Lower lobe of right lung (tissue), 2 donors: ENCODE measurements at regions not wholly inside any gene's neighbourhood (a gene's known extent, or its start where the extent isn't known, plus 50 kb on each side); places are given as distances from the start of the nearest gene placed in this dataset.

Experiments
- ATAC-seq, 2 donors: fragments of 200-7000 bp; cut with Tn5 transposase; one replicate each; pipeline ENCODE4 v1.9.1; 2020 to 2022; ENCODE audit warnings: mild to moderate bottlenecking in 2 of 2, moderate library complexity in 2 of 2
- DNase-seq: peaks from one replicate; pipeline ENCODE4 v3.0.0-alpha.2; 2020
- H3K27ac ChIP-seq: fragments of 200-600 bp; one replicate; pipeline ENCODE4 v1.8.0; 2022
- H3K27me3 ChIP-seq: fragments of 200-600 bp; one replicate; pipeline ENCODE4 v1.8.0; 2022; ENCODE audit warnings: low read depth
- H3K36me3 ChIP-seq: fragments of 200-600 bp; one replicate; pipeline ENCODE4 v1.8.0; 2022; ENCODE audit warnings: mild to moderate bottlenecking
- H3K4me1 ChIP-seq: fragments of 200-600 bp; one replicate; pipeline ENCODE4 v1.8.0; 2022
- H3K4me3 ChIP-seq: fragments of 200-600 bp; one replicate; pipeline ENCODE4 v1.8.0; 2022; ENCODE audit warnings: mild to moderate bottlenecking
- H3K9me3 ChIP-seq: fragments of 200-600 bp; one replicate; pipeline ENCODE4 v1.8.0; 2022
- CTCF ChIP-seq: fragments of 200-600 bp; IDR thresholded peaks from one replicate; pipeline ENCODE4 v1.8.0; 2022; ENCODE audit warnings: antibody characterized with exemption, mild to moderate bottlenecking
- intact Hi-C: fragments of 100-400 bp; cut with DNase I; formaldehyde crosslinking; loops from one replicate; pipeline ENCODE4 v1.11.0; 2022
- donor health status: DM: no; HTN: yes; CAD: no; lungs with severe emphysema.

- ATAC-seq (peak; percentile 11 to 14), DNase-seq (no peak)
- H3K4me1 ChIP-seq = peaks cover 9% of the 10 kb centered on the region
- H3K4me3 ChIP-seq = no peak overlapping the region
- no peaks in the 10 kb centered on the region for H3K27me3 ChIP-seq
- H3K36me3 ChIP-seq = no peaks in the 10 kb centered on the region
- H3K9me3 ChIP-seq = no peaks in the 10 kb centered on the region
- intact Hi-C loops = no loop called here
- TF ChIP-seq CTCF = no peak
- H3K27ac ChIP-seq = no peak overlapping the region
Measured at GRCh38 chr1:55309053-55309452, 93.9 kb upstream of the USP24 start.

- DNase-seq = no peak
- no peaks in the 10 kb centered on the region for H3K36me3 ChIP-seq
- intact Hi-C loops = no loop called here
- H3K27ac ChIP-seq = no peak overlapping the region
- no peaks in the 10 kb centered on the region for H3K27me3 ChIP-seq
- H3K9me3 ChIP-seq = no peaks in the 10 kb centered on the region
- no peak for TF ChIP-seq CTCF
- no peak for ATAC-seq
- peaks cover 3% of the 10 kb centered on the region for H3K4me1 ChIP-seq
- no peak overlapping the region for H3K4me3 ChIP-seq
Measured at GRCh38 chr1:55305735-55306134, 90.6 kb upstream of the USP24 start.

GRCh38 chr1:55304229-55304740 lies 89.1 kb upstream of the USP24 start:
- no peak for TF ChIP-seq CTCF
- Histone ChIP-seq H3K27ac (no peak overlapping the region), H3K36me3 (no peaks in the 10 kb centered on the region), H3K9me3 (no peaks in the 10 kb centered on the region), H3K4me1 (no peaks in the 10 kb centered on the region), H3K27me3 (no peaks in the 10 kb centered on the region), H3K4me3 (no peak overlapping the region)
- intact Hi-C loops = no loop called here
- DNase-seq (no peak), ATAC-seq (no peak)

GRCh38 chr1:55302972-55303371 lies 87.8 kb upstream of the USP24 start:
- no peaks in the 10 kb centered on the region for H3K36me3 ChIP-seq
- no peak for TF ChIP-seq CTCF
- intact Hi-C loops = no loop called here
- no peak for ATAC-seq
- no peaks in the 10 kb centered on the region for H3K4me1 ChIP-seq
- H3K27me3 ChIP-seq = no peaks in the 10 kb centered on the region
- no peak for DNase-seq
- H3K9me3 ChIP-seq = no peaks in the 10 kb centered on the region
- no peak overlapping the region for H3K4me3 ChIP-seq
- H3K27ac ChIP-seq = no peak overlapping the region

GRCh38 chr1:55301912-55302311 lies 86.7 kb upstream of the USP24 start:
- Histone ChIP-seq H3K4me1 (no peaks in the 10 kb centered on the region), H3K27me3 (no peaks in the 10 kb centered on the region), H3K36me3 (no peaks in the 10 kb centered on the region), H3K27ac (no peak overlapping the region), H3K9me3 (no peaks in the 10 kb centered on the region), H3K4me3 (no peak overlapping the region)
- DNase-seq (no peak), ATAC-seq (no peak)
- TF ChIP-seq CTCF = no peak
- intact Hi-C loops = no loop called here

- ATAC-seq = no peak
- Histone ChIP-seq H3K9me3 (no peaks in the 10 kb centered on the region), H3K36me3 (no peaks in the 10 kb centered on the region), H3K27ac (no peak overlapping the region), H3K27me3 (no peaks in the 10 kb centered on the region), H3K4me1 (no peaks in the 10 kb centered on the region), H3K4me3 (no peak overlapping the region)
- no peak for DNase-seq
- intact Hi-C loops = no loop called here
- no peak for TF ChIP-seq CTCF
Measured at GRCh38 chr1:55300975-55301374, 85.8 kb upstream of the USP24 start.
